Progenitor cell of endocrine pancreas (in vitro differentiated cells): ENCODE measurements at regions not wholly inside any gene's neighbourhood (a gene's known extent, or its start where the extent isn't known, plus 50 kb on each side); places are given as distances from the start of the nearest gene placed in this dataset.

ENCODE experiments used
- DNase-seq: peaks from one replicate; pipeline ENCODE4 v3.0.0; 2021; ENCODE audit warnings: low spot score; ENCODE audit not compliant: unreplicated experiment
- H3K27ac Mint-ChIP-seq: 2 replicates; pipeline ENCODE4 v1.8.0; 2021; ENCODE audit warnings: mild to moderate bottlenecking, moderate library complexity, mixed read lengths
- H3K27me3 Mint-ChIP-seq: 2 replicates; pipeline ENCODE4 v1.8.0; 2021; ENCODE audit warnings: mixed read lengths
- H3K36me3 Mint-ChIP-seq: 2 replicates; pipeline ENCODE4 v1.8.0; 2022; ENCODE audit warnings: mixed read lengths; ENCODE audit not compliant: insufficient read depth
- H3K4me1 Mint-ChIP-seq: 2 replicates; pipeline ENCODE4 v1.8.0; 2021; ENCODE audit warnings: low read depth, mixed read lengths
- H3K4me3 Mint-ChIP-seq: 2 replicates; pipeline ENCODE4 v1.8.0; 2021; ENCODE audit warnings: low read depth, mild to moderate bottlenecking, moderate library complexity, mixed read lengths
- H3K9me3 Mint-ChIP-seq: 2 replicates; pipeline ENCODE4 v1.8.0; 2021; ENCODE audit warnings: low read depth, mixed read lengths
- CTCF ChIP-seq: fragments of 200-600 bp; sonication (generic); IDR thresholded peaks from one replicate; pipeline ENCODE4 v1.5.0; 2021; ENCODE audit warnings: antibody characterized with exemption, mild to moderate bottlenecking; ENCODE audit not compliant: unreplicated experiment

- no peak for TF ChIP-seq CTCF
- H3K36me3 Mint-ChIP-seq, result no peaks in the 10 kb centered on the region
- H3K27ac Mint-ChIP-seq, result no peak overlapping the region
- peaks cover 3% of the 10 kb centered on the region for H3K4me1 Mint-ChIP-seq
- peaks cover 22% of the 10 kb centered on the region for H3K27me3 Mint-ChIP-seq
- no peaks in the 10 kb centered on the region for H3K9me3 Mint-ChIP-seq
- DNase-seq, result no peak
- H3K4me3 Mint-ChIP-seq, result no peak overlapping the region
Observed at GRCh38 chr9:79196606-79197005, 375.2 kb upstream of the TLE4 start.

GRCh38 chr9:79200336-79200735 lies 371.4 kb upstream of the TLE4 start:
- H3K9me3 Mint-ChIP-seq, result no peaks in the 10 kb centered on the region
- no peak for DNase-seq
- H3K36me3 Mint-ChIP-seq, result no peaks in the 10 kb centered on the region
- no peak for TF ChIP-seq CTCF
- peaks cover 8% of the 10 kb centered on the region for H3K27me3 Mint-ChIP-seq
- H3K4me1 Mint-ChIP-seq, result peaks cover 3% of the 10 kb centered on the region
- no peak overlapping the region for H3K4me3 Mint-ChIP-seq
- no peak overlapping the region for H3K27ac Mint-ChIP-seq

GRCh38 chr9:79201636-79202035 lies 370.1 kb upstream of the TLE4 start:
- peaks cover 3% of the 10 kb centered on the region for H3K4me1 Mint-ChIP-seq
- no peaks in the 10 kb centered on the region for H3K36me3 Mint-ChIP-seq
- H3K27me3 Mint-ChIP-seq, result peaks cover 6% of the 10 kb centered on the region
- no peak for TF ChIP-seq CTCF
- no peak for DNase-seq
- H3K27ac Mint-ChIP-seq, result no peak overlapping the region
- H3K4me3 Mint-ChIP-seq, result no peak overlapping the region
- no peaks in the 10 kb centered on the region for H3K9me3 Mint-ChIP-seq

GRCh38 chr9:79208791-79209396 lies 362.9 kb upstream of the TLE4 start:
- Mint-ChIP-seq H3K4me3 (no peak overlapping the region), H3K27me3 (peaks cover 15% of the 10 kb centered on the region), H3K9me3 (no peaks in the 10 kb centered on the region), H3K36me3 (no peaks in the 10 kb centered on the region), H3K4me1 (no peaks in the 10 kb centered on the region), H3K27ac (no peak overlapping the region)
- DNase-seq, result no peak
- no peak for TF ChIP-seq CTCF

- no peak overlapping the region for H3K27ac Mint-ChIP-seq
- peaks cover 20% of the 10 kb centered on the region for H3K27me3 Mint-ChIP-seq
- no peak for TF ChIP-seq CTCF
- no peaks in the 10 kb centered on the region for H3K9me3 Mint-ChIP-seq
- no peaks in the 10 kb centered on the region for H3K36me3 Mint-ChIP-seq
- no peak for DNase-seq
- H3K4me3 Mint-ChIP-seq, result no peak overlapping the region
- H3K4me1 Mint-ChIP-seq, result no peaks in the 10 kb centered on the region
Observed at GRCh38 chr9:79210541-79211243, 361.1 kb upstream of the TLE4 start.
